ENCODE measurements at regions not wholly inside any gene's neighbourhood (a gene's known extent, or its start where the extent isn't known, plus 50 kb on each side); places are given as distances from the start of the nearest gene placed in this dataset.

DNA sequence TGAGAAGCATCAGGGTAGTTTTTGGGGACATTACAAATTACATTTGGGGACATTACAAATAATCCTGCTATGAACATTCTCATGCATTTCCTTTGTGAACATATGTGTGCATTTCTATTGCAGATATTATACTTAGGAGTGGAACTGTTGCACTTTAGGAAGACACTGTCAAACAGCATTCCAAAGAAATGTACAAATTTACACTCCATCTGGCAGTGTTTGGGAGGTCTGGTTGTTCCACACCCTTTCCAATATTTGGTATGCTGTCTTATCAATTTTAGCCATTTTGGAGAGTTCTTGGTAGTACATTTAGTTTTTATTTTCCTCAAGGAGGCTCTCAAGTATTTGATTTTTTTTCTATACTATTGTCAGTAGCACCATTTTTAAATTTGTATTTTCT is 419.1 kb upstream of the ARHGEF26 start:
- TF ChIP-seq CTCF (IDR thresholded peaks at IDR 0.05) (no peak), EZH2 (IDR thresholded peaks at IDR 0.05; ENCODE audit: borderline replicate concordance, insufficient read depth, low read depth, low read length, poor library complexity, severe bottlenecking) (no peak)
